Inferior parietal cortex (tissue), 1 donor: ENCODE measurements at regions not wholly inside any gene's neighbourhood (a gene's known extent, or its start where the extent isn't known, plus 50 kb on each side); places are given as distances from the start of the nearest gene placed in this dataset.

Experiments used
- DNase-seq: peaks from one replicate; pipeline ENCODE4 v3.0.0-alpha.2; 2016; ENCODE audit errors: extremely low spot score

GRCh38 chr1:30609336-30609998, 113.9 kb downstream of the MATN1 start:
- DNase-seq = no peak

DNA sequence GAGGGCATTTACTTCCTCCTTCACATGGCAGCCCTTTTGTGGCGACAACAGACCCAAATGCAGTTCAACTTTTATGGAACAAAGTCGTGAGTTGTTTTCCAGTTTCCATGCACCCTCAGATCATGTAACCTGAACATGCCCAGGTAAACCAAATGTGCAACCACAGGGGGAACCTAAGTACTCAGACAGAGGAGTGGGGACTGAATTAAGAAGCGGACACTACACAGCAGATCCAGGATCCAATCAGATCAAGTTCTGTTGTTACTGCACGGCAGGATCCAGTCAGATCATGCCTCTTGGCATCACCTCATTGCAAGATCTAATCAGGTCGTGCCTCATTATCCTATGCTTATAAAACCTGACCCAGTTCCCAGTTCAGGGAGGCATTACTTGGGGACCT, 115.7 kb downstream of the MATN1 start:
- DNase-seq = no peak

DNA sequence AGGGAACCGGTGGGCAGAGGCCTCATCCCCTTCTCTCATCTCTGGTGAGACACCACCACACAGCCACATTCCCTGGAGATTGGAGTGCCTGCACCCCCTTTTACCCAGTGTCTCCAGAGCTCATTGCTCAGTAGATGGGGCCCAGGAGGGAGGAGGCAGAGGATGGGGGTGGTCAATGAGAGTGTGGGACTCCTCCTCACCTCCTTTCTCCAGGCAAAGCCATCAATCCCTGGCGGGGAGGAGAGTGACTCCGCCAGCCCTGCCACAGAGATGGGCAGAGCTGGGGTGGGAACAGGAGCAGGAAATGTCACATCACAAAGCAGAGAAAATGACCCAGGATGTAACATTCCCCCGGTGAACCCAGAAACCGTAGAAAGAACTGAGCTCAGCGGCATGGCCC, 117.2 kb downstream of the MATN1 start:
- DNase-seq = no peak

DNA sequence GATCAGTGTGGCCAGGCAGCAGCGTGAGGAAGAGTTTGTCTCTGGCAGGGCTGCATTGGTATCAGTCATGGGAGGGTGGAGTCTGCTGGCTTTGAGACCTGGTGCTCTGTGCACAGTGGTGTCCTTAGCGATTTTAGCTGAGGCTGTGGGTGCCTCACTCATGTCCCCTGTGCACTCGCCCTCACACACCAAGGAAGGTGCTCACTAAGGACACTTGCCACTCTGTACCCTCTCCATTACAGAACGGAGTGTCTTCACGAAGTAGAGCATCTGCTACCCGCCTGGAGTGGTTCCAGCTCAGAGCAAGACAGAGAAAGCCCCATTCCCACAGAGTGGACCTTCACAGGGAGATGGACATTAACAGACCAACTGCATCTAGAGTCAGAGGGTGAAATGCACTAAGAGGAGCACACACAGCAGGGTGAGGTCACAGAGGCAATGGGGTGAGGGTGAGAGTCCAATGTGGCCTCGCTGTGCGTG, 117.9 kb downstream of the MATN1 start:
- DNase-seq = no peak

GRCh38 chr1:30604801-30605440, 118.5 kb downstream of the MATN1 start:
- no peak for DNase-seq

GRCh38 chr1:30603081-30603858, 120.1 kb downstream of the MATN1 start:
- DNase-seq = no peak

DNA sequence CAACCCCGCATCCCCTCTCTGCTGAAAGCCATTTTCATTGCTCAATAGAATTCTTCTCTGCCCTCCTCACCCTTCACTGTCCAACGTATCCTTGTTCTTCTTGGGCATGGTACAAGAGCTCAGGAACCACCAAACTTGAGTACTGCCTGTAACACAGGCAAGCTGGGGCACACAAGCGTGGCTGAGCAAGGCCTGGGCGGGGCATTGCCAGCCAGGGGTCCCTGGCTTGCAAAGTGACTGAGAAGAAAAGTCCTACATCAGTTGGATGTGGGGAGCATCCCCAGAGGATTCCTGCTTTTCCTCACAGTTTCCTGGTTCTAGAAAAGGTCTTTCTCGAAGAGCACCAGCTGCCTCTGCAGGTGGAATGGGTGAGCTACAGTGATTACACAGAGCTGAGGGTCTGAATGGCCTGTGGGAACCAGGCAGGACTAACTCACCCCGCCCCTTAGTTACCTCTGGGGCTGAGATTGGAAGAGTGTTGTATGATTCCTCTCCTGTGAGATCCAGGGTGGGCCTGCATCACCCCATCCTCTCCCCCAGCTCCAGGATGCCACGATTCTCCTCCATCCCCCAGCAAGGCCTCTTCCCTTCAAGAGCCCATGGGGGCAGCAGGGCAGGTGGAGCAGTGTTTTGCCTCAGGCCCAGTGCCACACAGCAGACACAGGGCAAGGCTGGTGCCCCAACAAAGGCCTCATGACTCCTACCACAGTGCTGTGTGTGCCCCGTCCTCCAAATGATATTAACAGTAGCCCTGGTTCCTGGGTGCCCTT, 121.9 kb downstream of the MATN1 start:
- DNase-seq = no peak

GRCh38 chr1:30600706-30601105, 122.7 kb downstream of the MATN1 start:
- no peak for DNase-seq

- no peak for DNase-seq
These were observed 123.1 kb downstream of the MATN1 start for GRCh38 chr1:30600258-30600657.

DNA sequence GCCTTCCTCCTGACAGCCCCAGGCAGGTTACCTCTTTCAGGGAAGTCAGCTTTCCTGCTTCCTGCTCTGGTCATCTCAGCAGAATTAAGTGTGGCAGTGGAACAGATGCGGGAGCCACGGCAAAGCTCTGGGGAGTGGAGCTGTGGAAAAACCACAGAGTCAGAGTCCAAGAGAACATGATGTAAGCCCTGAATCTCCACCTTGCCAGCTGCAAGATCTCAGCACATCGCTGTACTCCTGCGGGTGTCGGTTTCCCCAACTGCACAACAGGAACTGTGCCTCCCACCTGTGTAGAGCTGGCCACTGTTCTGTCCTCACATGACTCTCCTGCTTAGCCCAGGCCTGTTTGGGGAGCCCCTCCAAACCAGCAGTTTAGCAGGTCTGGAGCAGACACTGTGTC, 123.7 kb downstream of the MATN1 start:
- no peak for DNase-seq

GRCh38 chr1:30598571-30599114, 124.7 kb downstream of the MATN1 start:
- no peak for DNase-seq

DNA sequence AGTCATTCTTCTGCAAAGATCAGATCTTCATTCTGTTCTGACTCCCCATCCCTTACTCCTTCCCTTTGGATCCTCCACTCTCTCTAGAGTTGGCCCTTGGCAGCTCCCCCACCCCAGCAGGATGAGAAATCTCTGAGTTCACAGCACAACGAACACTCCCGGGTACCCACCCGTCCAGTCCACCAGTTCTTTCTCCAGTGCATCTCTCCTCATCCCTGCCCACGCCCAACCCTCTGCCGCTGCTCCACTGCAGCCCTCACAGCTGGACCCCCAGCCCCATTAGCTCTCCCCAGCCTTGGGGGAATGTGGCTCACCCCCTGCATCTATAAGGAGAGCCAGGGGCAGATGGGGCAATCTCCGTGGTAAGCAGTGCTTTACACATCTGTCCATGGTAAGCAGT, 125.7 kb downstream of the MATN1 start:
- no peak for DNase-seq

DNA sequence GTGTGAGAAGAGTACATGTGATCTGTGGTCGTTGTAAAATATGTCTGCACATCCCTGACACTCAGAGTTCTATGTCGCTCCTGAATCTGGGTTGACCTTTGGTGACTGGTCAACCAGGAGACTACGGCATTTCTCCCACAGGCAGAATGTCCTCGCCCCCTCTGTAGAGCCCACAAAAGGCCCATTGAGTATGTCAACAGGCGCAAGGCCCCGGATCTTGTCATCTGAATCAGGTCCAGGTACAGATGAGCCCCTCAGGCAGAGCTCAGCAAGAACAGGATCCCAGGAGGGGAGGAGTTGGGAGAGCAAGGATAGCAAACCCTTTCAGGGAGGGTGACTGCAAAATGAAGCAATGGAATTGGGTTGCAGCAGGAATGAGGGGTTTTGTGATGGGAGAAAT, 126.5 kb downstream of the MATN1 start:
- DNase-seq = no peak

- DNase-seq = no peak
These were observed 126.9 kb downstream of the MATN1 start for GRCh38 chr1:30596470-30596869.

DNA sequence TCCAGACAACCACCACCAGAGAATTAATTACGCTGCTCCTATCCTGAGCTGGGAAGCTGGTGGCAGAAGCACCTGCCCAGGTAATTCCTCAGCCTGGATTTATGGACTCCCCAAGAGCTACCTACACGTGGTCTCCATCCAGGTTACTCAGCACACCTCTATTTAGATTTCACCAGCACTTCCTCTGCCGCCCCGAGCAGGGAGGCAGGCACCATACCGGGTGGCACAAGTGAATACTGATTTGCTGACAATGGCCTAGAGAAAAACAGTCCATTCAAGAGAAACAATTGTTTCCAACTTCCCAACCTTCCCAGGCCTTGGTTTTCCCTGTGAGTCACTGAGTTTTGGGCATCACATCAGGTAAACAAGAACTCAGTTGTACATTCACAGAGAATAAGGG, 134.3 kb downstream of the MATN1 start:
- no peak for DNase-seq

DNA sequence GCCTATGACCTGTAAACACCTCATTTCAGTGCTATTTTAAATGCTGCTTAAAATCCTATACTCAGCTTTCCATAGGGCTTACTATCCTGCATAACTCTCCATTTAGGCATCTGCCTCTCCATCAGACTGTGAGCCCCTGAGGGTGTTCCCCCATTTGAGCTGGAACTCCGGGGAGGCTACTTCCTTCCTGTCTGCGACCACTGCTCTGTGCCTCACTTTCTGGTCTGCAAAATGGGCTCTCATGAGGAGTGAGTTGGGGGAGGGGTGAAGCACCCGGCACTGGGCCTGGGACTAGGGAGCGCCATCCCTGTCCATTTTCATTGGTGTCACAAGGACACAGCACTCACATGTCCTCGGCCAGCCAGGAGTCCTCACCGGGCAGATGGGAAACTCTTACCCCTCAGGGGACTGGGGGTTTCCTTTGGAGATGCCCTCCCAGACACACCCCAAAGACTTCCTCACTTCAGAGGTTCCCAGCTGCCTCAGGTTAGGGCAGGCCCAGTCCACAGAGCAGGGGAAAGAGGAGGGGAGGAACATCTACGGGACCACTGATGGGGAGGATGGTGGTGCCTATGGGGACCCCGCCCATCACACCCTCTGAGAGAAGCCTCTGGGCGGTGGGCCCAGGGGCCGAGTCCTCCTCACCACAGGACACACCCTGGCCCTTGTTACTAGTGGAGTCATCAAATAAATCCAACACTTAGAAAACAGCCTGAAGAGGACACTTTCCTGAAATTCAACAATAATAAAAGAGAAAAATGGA, 134.9 kb downstream of the MATN1 start:
- no peak for DNase-seq

DNA sequence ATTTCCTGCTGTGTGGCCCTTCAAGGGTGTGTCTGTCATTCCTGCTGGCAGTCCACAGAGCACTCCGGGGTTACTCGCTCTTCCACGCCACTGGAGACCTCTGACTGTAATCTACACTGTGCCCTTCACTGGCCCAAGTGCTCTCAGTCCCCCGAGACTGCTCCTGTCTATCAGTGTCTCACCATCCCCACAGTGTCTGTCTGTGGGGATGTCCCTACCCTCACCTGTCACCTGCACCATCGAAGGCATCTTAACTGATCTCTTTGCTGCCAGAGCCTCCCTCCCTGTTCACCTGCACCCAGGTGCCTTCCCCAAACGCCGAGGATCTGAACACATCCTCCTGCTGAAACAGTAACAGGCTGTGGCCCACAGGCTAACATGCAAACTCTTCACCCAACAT, 136.7 kb downstream of the MATN1 start:
- no peak for DNase-seq

DNA sequence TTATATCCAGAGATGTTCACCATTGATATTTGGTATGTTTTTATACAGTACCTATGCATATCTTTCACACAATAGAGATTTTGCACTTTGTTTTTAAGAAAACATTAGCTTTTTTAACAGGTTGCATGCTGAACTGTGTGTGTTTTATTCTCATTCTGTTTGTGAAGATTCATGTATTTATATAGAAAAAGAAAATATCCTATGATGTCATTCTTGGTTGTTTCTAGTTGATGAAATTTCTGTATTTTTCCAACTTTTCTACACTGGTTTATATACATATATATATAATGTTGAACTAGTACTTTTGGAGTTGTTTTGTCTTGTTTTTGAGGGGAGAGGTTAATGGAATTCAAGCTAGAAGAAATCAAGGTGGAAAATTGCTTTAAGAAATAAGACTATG, 143.8 kb downstream of the MATN1 start:
- no peak for DNase-seq

- no peak for DNase-seq
These were observed 148.3 kb downstream of the MATN1 start for GRCh38 chr1:30575066-30575465.

GRCh38 chr1:30572192-30572591, 151.2 kb downstream of the MATN1 start:
- DNase-seq = no peak

- DNase-seq = no peak
These were observed 152.0 kb downstream of the MATN1 start for GRCh38 chr1:30571380-30571779.
